Astrocyte (in vitro differentiated cells and primary cell): ENCODE measurements at regions not wholly inside any gene's neighbourhood (a gene's known extent, or its start where the extent isn't known, plus 50 kb on each side); places are given as distances from the start of the nearest gene placed in this dataset.

Experiments used
- CTCF ChIP-seq: IDR thresholded peaks from 2 replicates; pipeline ENCODE4 v1.5.1; 2011; ENCODE audit warnings: low read depth, mild to moderate bottlenecking, inconsistent platforms, low read length, moderate library complexity; ENCODE audit not compliant: insufficient read depth
- EZH2 ChIP-seq: IDR thresholded peaks from 2 replicates; pipeline ENCODE4 v1.6.1; 2012; ENCODE audit warnings: mild to moderate bottlenecking, low read length, inconsistent platforms; ENCODE audit not compliant: insufficient read depth

GRCh38 chr20:30921286-30922071 is 336.0 kb upstream of the DEFB115 start:
- TF ChIP-seq CTCF (no peak), EZH2 (no peak)
